ENCODE measurements at regions not wholly inside any gene's neighbourhood (a gene's known extent, or its start where the extent isn't known, plus 50 kb on each side); places are given as distances from the start of the nearest gene placed in this dataset.

- TF ChIP-seq GABPA (IDR thresholded peaks at IDR 0.05; ENCODE audit: low read depth), result no peak
- TF ChIP-seq REST (IDR thresholded peaks at IDR 0.05; ENCODE audit: insufficient replicate concordance, low read depth), result no peak
- TF ChIP-seq CTCF (IDR thresholded peaks at IDR 0.05; ENCODE audit: insufficient read depth, low read length), result no peak
Measured at GRCh38 chr14:45811155-45811554, 558.2 kb upstream of the MIS18BP1 start.

Data from HL-60 (cell line).